ENCODE measurements at regions not wholly inside any gene's neighbourhood (a gene's known extent, or its start where the extent isn't known, plus 50 kb on each side); places are given as distances from the start of the nearest gene placed in this dataset.

- CTCF ChIA-PET: no interaction called here
- TF ChIP-seq, protein P1, sequence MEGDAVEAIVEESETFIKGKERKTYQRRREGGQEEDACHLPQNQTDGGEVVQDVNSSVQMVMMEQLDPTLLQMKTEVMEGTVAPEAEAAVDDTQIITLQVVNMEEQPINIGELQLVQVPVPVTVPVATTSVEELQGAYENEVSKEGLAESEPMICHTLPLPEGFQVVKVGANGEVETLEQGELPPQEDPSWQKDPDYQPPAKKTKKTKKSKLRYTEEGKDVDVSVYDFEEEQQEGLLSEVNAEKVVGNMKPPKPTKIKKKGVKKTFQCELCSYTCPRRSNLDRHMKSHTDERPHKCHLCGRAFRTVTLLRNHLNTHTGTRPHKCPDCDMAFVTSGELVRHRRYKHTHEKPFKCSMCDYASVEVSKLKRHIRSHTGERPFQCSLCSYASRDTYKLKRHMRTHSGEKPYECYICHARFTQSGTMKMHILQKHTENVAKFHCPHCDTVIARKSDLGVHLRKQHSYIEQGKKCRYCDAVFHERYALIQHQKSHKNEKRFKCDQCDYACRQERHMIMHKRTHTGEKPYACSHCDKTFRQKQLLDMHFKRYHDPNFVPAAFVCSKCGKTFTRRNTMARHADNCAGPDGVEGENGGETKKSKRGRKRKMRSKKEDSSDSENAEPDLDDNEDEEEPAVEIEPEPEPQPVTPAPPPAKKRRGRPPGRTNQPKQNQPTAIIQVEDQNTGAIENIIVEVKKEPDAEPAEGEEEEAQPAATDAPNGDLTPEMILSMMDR (IDR thresholded peaks at IDR 0.05; ENCODE audit: control extremely low read depth, extremely low read depth, low read depth, missing control alignments): no peak
- DNase-seq (ENCODE audit: extremely low spot score): no peak
- POLR2A ChIA-PET: no interaction called here
These were observed 477.1 kb upstream of the NEGR1 start for GRCh38 chr1:72759486-72759885.

- ChIA-PET POLR2A (no interaction called here), CTCF (no interaction called here)
- TF ChIP-seq, protein P1 (IDR thresholded peaks at IDR 0.05; ENCODE audit: control extremely low read depth, extremely low read depth, low read depth, missing control alignments): no peak
- no peak for DNase-seq (ENCODE audit: extremely low spot score)
These were observed 475.5 kb upstream of the NEGR1 start for GRCh38 chr1:72757843-72758242.

DNA sequence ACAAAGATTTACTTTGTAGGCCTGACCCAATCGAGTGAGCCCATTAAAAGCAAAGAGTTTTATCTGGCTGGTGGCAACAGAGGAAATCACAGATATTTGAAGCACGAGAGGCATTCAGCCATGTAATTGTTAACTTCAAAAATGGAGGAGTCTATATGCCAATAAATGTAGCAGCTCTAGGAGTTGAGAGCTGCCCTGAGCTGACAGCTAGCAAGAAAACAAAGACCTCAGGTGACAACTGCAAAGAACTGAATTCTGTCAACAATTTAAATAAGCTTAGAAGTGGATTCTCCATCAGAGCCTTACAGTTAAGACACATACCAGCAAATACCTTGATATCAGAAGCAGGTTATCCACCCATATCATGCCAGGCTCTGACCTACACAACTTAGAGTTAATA lies 463.1 kb upstream of the NEGR1 start:
- ChIA-PET CTCF (no interaction called here), POLR2A (no interaction called here)
- TF ChIP-seq, protein P1 (IDR thresholded peaks at IDR 0.05; ENCODE audit: control extremely low read depth, extremely low read depth, low read depth, missing control alignments): no peak
- no peak for DNase-seq (ENCODE audit: extremely low spot score)

- DNase-seq (ENCODE audit: extremely low spot score): no peak
- TF ChIP-seq, protein P1 (IDR thresholded peaks at IDR 0.05; ENCODE audit: control extremely low read depth, extremely low read depth, low read depth, missing control alignments): no peak
- ChIA-PET POLR2A (no interaction called here), CTCF (interaction anchor here (1.3 kb wide), 1 partner anchor 8 kb away, joined by 3 read pairs; no protein-coding TSS in a partner anchor)
These were observed 452.1 kb upstream of the NEGR1 start for GRCh38 chr1:72734415-72734814.

GRCh38 chr1:72724951-72725861 lies 442.9 kb upstream of the NEGR1 start:
- TF ChIP-seq, protein P1 (IDR thresholded peaks at IDR 0.05; ENCODE audit: control extremely low read depth, extremely low read depth, low read depth, missing control alignments): no peak
- DNase-seq (ENCODE audit: extremely low spot score): no peak
- ChIA-PET POLR2A (no interaction called here), CTCF (no interaction called here)

GRCh38 chr1:72705921-72706320 lies 423.6 kb upstream of the NEGR1 start:
- POLR2A ChIA-PET: no interaction called here
- no peak for DNase-seq (ENCODE audit: extremely low spot score)
- CTCF ChIA-PET: interaction anchor here (1.0 to 1.7 kb wide), 3 partner anchors 8 to 17 kb away, joined by 3 to 5 read pairs (median 4); no protein-coding TSS in a partner anchor
- TF ChIP-seq, protein P1 (IDR thresholded peaks at IDR 0.05; ENCODE audit: control extremely low read depth, extremely low read depth, low read depth, missing control alignments): no peak

Data from GM10248 (cell line).